Fibroblast of skin of right quadriceps (primary cell): ENCODE measurements at regions not wholly inside any gene's neighbourhood (a gene's known extent, or its start where the extent isn't known, plus 50 kb on each side); places are given as distances from the start of the nearest gene placed in this dataset.
"Not testable (repeated sequence)": the region's sequence is repeated elsewhere in the genome, so short reads cannot be mapped to it uniquely, and the experiment has no call there.

Source experiments
- DNase-seq: peaks from one replicate; pipeline ENCODE4 v3.0.0-alpha.2; 2013

DNA sequence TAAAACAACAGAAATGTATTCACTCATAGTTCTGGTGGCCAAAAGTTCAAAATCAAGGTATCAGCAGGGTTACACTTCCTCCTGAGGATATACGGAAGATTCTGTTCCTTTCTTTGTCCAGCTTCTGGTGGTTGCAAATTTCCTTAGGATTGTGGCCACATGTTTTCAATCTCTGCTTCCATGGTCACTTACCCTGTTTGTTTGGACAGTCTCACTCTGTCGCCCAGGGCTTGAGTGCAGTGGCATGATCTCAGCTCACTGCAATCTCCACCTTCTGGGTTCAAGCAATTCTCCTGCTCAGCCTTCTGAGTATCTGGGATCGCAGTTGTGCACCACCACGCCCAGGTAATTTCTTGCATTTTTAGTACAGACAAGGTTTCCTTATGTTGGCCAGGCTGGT, 534.3 kb downstream of the KCNA4 start:
- no peak for DNase-seq

DNA sequence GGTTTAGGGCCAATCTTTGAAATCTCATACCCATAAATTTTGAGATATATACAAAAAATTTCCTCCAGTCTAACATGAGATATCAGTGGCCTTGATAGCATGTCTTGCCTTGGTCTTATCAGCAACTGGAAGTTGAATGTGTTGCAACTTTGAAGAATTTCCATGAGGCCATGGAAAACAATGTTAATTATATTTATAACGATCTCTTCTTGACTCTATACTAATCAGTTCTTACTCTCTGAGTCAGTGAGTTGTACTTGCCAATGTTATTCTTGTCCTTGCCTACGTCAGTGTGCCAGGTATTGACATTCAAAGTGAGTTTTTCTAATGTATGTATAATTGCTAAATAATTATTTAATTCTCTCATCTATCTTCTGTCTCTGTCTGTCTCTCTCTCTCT, 535.1 kb downstream of the KCNA4 start:
- DNase-seq: no peak

DNA sequence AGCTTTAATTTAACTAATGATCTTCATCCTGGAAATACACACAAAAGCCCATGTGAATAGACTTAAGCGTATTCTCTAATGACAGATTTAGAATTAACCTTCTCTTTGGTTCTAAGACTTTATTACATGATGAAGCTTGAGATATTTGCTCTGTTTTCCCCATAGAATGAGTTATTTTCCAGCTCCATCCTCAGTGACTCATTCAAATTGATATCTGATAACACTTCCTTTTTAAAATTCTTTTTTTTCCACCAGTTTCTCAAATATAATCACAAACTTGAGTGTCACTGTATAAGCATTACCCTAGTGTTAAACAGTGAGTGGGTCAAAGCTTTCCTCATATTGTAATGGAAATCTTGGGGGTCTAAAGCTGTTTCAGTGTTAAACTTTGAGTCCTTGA, 535.8 kb downstream of the KCNA4 start:
- DNase-seq: no peak

DNA sequence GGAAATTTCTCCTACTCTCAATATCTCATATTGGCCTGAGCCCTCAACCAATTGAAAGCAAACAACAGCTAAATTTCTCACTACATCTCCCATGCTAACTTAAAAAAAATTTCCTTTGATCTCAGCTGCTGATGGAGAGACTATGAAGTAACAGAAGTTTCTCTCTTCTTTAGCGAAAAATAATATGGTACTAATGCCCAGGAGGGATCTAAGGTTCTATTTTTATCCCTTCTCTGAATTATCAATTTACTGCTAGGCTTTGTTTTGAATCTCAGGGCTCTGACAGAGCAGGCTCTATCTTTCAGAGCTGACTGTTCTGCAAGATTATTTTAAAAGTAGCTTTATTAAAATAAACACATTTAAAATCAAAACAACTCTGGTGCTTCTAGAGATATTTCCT, 558.6 kb downstream of the KCNA4 start:
- DNase-seq: no peak

DNA sequence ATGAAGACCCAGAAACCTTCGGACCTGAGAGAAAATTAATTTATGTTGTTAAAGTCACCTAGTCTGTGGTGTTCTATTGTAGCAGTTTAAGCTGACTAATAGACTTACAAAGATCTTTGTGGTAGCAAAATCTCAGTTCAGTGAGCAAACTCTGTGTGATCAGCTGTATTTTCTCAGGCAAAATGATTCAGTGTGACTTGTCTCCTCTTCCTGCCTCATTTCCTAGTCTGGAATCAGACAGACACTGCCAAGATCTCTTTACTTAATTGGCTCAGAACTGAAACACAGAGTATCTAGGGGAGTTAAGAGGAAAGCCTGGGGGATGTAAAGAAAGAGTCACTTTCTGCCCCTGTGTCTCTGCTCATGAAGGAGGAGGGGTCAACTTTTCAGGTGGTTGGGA, 564.7 kb downstream of the KCNA4 start:
- peak; percentile 71 for DNase-seq

DNA sequence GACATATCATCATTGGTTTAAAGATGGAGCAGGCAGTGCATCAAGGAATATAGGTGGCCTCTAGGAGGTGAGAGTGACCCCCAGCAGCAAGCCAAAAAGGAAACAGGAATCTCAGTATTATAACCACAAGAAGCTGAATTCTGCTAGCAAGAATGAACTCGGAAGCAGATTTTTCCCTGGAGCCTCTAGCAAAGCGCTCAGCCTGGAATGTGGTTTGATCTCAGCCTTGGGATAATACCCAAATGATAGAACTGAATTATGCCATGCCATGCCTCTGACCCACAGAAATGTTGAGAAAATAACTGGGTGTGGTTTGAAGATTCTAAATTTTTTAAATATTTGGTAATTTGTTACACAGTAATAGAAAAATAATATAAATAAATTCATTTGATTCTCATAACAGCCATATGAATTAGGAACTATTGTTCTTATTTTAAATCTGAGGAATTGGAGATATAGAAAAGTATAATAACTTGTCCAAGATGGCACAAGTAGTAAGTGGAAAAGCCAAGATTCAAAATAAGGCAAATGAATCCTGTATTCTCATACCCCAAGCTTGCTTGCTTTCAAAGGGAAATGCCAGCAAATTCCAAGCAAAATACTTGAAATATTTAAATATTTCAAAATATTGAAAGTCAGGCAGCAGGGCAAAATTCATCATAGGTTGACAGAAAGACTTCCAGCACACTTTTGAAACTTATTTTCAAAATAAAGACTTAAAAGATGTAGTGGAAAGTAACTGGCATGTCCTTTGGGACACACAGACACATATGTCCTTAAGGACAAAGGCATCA, 567.4 kb downstream of the KCNA4 start:
- peak; percentile 38 for DNase-seq

DNA sequence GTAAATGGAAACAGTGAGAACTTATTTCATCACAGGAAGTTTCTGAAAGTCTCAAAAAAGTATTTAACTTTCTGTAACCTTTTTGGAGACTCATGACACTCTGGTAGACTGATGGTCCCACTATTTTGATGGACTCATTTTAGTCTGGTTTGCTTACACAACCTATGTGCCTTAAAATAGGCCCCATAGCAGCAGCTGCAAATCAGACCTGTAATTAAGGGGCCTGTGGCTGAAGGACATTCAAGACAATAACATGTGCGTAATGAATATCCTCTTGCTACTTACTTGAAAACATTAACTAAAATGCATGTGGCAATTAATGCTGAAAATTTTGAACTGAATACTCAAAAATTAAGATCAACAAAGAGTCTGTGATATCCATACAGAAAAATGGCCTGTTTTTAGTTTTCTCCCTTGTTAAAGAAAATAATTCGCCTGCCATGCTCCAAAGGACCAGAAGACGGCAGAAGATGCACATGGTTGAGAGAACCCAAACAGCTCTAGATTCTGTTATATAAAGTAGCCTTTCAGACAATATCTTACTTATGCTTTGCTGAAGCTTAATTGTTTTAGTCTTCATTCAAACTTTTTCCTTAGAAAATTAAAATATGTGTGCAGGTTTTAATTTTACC, 568.5 kb downstream of the KCNA4 start:
- peak; percentile 20 for DNase-seq

DNA sequence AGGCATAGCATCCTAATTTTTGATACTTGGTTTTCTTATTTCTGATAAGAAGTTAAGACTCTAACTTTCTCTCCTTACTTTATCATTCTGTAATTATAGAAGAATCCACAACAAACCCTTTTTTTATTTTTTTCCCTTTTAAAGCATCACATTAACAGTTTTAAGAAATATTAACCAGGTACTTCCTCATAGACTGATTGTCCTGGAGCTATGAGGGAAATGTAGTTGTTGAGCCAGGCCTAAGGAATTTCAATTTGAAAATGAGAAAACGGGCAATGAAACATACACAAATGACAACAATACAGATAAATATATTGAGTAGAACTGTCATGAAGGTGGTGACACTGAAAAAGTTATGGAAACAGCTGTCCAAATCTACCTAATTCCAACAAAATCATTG, 569.0 kb downstream of the KCNA4 start:
- no peak for DNase-seq

DNA sequence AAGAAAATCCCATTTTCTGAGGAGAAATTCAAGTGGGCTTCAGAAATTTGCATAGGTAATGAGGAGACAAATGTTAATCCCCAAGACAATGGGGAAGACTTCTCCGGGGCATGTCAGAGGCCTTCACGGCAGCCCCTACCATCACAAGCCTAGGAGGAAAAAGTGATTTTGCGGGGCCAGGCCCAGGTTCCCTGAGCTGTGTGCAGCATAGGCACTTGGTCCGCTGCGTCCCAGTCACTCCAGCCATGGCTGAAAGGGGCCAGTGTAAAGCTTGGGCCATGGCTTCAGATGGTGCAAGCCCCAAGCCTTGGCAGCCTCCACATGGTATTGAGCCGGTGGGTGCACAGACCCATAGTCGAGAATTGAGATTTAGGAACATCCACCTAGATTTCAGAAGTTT, 570.7 kb downstream of the KCNA4 start:
- no peak for DNase-seq

DNA sequence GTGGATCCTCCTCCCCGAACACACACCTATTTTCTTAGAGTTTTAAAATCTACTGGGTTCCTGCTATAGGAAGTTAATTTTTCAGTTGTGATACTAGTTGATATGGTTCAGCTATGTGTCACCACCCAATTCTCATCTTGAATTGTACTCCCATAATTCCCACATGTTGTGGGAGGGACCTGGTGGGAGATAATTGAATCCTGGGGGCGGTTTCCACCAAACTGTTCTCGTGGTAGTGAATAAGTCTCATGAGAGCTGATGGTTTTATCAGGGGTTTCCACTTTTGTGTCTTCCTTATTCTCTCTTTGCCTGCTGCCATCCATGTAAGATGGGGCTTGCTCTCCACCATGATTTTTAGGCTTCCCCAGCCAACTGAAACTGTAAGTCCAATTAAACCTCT, 571.6 kb downstream of the KCNA4 start:
- not testable (repeated sequence) for DNase-seq

DNA sequence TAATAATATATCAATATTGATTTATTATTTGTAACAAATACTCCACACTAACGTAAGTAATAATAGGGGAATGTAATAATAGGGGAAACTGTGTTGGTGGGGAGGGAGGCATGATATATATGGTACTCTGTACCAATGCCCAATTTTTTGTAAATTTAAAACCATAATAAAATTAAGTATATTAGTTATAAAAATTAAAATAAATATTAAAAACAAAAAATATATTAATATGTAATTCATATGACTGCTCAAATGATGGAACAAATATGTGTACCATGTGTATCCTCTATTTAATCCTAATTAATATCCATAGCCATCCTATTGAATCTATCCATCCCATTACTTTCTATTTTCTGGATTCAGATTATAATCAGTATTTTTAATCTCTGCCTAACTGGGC, 578.0 kb downstream of the KCNA4 start:
- DNase-seq: no peak

DNA sequence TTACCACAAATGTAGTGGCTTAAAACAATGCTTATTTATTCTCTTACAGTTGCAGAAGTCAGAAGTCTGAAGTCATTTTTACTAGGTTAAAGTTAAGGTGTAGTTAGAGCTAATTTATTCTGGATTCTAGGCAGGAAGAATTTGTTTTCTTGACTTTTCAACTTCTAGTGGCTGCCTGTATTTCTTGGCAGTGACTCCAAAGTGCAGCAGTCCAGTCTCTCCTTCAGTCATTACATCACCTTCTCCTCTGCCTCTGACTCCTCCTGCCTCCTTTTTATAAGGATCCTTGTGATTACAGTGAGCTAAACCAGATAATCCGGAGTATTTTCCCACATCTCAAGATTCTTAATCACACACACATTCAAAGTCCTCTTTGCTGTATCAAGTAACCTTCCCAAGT, 581.4 kb downstream of the KCNA4 start:
- DNase-seq: no peak

DNA sequence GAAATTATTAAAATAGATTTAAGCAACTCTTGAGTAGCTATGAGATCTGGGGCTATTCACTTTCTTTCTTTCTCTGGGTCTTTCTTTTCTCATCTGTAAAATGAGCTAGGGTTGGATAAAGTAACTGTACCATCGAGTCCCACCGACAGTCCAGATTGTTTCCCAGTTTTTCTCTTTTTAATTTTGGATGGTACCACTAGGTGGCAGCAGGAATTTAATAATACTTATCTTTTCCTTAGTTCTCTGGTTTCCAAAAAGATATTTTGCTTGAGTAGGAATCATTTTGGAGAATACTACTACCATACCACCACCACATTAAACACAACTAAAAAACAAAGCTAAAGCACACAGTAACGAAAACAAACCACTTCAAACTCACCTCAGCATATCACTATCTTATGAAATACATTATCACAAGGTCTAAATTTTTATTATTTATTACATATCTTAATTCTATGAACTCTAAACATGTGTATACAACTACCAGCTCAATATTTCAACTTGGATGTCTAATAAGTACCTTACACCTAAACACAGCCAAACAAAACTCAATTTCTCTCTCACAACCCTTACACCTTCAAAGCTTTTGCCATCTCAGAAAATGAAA, 584.0 kb downstream of the KCNA4 start:
- peak; percentile 10 for DNase-seq

DNA sequence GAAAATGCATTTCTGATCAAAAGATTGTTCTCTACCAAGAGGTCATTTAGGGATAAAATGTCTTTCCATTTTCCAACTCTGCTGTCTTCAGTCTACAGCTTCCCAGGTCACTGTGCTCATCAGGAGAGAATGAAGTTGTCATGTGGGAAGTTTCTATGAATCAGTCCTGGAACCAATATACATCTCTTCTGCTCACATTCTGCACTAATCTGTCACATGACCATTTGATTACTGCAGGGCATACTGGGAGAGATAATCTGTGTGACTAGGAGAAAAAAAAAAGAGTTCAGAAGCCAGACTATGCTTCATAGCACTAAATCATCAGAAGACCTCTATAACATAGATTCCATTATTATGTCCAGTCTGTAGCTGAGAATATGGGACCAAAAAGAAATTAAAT, 611.5 kb downstream of the KCNA4 start:
- DNase-seq: no peak

DNA sequence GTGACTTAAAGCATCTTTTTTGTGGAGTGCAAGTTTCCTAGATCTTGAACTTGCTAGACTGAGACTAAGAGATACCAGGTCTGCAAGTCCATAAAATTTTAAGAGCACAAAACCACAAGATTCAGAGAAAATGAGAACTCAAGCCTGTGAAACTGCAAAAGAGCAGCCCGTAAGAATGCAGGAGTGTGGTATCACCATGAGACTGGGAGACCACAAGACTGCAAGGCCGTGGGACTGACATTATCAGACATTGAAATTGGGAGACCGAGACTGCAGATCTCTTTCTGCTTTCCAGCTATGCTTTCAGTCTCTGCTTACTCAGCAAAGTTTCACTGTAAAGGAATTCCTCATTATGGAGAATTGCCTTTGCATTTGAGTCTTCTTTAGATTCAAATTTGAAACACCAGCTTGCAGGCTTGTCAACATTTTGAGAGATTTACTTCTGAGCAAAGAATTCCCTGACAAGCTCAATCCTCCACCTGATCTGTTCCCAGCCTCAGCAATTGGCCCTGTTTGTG, 621.2 kb downstream of the KCNA4 start:
- no peak for DNase-seq

DNA sequence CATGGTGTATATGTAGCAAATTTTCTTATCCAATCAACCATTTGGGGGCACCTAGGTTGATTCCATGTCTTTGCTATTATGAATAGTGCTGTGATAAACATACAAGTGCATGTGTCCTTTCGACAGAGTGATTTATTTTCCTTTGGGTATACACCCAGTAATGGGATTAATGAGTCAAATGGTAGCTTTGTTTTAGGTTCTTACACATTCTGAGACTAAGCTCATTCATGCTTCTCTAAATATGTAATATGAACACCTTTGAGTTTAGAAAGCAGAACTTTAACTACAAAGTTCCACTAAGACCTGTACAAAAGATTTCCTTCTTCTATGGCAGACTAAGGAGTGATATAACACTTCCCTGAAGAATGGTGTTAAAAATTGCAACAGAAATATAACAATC, 627.0 kb downstream of the KCNA4 start:
- DNase-seq: no peak

DNA sequence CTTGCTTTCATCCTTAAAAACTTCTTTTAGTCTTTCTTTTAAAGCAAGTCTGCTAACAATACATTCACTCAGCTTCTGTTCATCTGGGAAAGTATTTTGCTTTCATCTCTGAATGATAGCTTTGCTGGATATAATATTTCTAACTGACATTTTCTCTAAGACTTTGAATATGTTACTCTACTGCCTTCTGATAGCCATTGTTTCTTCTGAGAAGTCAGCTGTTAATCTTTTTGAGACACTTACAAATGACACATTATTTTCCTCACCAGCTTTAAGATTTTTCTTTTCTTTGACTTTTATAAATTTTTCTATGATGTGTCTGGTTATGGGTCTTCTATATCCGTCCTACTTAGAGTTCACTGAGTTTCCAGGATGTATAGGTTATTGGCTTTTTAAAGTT, 643.1 kb downstream of the KCNA4 start:
- no peak for DNase-seq

DNA sequence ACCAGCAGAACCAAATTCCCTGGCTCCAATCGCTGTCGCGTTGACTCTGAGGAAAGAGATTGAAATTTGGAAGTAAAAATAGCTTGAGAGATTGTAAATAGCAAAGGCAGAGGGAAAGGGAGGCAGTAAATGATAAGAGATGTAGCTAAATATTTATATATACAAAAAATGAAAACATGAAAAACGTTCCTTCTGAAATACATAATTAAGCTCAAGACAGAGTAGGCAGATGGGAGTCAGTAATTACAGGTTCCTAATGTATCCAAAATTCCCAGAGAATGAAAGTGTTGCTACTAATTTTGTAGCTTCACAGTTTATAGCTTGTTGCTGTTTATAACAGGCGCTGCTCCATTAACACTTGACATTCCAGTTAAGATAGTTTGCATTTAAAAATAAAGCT, 648.7 kb downstream of the KCNA4 start:
- DNase-seq: no peak

DNA sequence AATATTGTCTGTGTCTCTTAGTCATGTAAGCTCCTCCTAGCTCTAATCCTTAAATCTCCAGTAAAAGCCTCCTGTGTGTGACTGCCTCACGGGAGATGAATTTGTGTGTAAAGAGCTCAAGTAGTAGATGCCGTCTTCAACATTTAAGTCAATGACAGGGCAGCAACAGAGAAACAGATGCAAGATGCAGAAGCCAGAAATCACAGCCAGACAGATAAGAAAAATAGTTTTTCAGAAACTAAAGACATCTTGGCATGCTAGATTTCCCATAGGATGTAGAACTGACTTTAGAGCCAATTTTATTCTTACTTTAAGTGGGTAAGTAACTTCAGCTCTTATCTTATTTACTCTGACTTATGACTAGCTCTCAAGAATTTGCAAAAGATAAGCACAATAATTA, 652.8 kb downstream of the KCNA4 start:
- DNase-seq: no peak

DNA sequence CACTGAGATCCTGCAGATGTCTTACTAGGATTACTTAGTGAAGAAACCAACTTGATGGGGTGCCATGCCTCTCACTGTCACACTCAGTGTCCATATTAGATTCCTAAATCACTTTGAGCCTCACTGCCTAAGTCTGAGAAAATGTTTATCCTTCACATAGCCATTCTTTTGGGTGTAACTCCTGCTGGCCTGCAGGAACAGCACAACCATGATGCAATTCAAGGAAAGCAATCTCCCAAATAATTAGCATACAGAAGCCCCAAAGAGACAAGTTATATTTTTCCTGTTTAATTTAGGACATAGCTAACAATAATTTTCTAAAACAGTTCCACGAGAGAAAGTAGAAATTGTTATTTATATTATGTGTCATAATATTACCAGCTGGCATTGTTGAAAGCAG, 655.5 kb downstream of the KCNA4 start:
- no peak for DNase-seq

DNA sequence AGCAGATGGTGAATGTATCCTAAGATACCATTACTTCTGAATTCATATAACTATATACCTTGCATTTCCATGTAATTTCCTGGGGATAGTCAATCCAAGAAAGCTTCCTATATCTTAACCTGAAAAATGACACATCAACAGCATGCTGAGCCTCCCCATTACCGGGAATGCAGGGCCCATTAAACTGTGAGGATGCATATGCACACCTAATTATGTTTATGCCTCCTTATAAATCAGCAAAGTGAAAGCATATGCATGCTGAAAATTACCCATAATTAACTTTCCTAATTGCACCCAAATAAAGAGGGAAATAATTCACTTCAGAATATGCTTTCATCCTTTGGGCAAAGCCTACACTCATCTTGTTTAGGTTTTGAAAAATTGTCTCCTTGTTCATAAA, 663.0 kb downstream of the KCNA4 start:
- DNase-seq: no peak

DNA sequence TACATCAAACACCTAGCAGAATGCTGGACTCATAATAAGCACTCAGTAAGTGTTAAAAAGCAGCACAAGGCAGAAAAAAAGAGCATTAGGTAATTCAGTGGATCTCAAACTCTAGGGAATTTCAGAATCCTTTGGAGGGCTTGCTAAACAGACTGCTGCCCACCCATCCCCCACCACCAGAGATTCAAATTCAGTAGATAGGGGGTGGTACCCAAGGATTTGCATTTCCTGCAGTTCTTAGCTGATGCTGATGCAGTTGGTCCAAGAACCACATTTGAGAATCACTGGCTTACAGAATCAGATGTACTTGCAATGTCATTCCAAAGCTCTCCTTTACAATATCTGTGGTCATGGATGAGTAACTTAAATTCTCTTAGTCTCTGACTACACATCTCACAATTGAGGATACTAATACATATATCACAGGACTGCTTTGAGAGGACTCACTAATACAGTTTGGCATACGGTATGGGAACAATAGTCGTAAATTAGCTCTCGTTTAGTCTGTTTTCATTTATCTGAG, 664.5 kb downstream of the KCNA4 start:
- no peak for DNase-seq

DNA sequence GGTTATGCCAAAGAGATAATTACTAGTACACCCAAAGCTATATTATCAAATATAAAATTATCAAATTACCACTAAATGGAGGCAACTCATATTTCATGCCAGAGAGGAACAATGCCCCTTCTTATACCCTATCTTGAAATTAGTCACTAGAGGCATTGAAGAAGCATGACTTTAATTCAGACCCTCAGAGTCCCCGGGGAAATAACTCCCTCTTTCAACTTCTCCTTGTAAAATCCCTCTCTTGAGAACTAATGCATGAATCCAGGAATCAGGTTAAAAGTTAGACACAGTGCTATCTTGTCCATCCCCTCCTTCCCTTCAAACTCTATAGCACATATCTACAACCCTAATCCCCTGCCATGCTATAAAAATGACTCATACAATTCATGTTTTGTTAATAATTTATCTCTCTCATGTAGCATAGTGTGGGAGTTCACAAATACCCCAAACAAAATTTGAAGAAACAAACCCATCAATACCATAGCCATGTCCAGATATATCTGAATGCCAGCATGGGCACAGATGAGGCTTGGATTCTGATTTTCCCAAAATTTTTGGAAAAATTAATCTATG, 665.4 kb downstream of the KCNA4 start:
- DNase-seq: no peak
